H9 (cell line): ENCODE measurements at regions not wholly inside any gene's neighbourhood (a gene's known extent, or its start where the extent isn't known, plus 50 kb on each side); places are given as distances from the start of the nearest gene placed in this dataset.

Experiments used
- DNase-seq: peaks from one replicate; pipeline ENCODE4 v3.0.0-alpha.2; 2017
- H2AFZ ChIP-seq: one replicate; pipeline ENCODE4 v1.6.1; 2013; ENCODE audit warnings: mild to moderate bottlenecking, low read length, control low read depth, moderate library complexity
- H2AK5ac ChIP-seq: 2 replicates; pipeline ENCODE4 v1.6.1; 2013; ENCODE audit warnings: low read length, control low read depth, mixed read lengths; ENCODE audit not compliant: insufficient read length
- H2BK120ac ChIP-seq: one replicate; pipeline ENCODE4 v1.6.1; 2013; ENCODE audit warnings: low read depth, mild to moderate bottlenecking, low read length, control low read depth, inconsistent platforms; ENCODE audit not compliant: poor library complexity, severe bottlenecking
- H2BK12ac ChIP-seq: 2 replicates; pipeline ENCODE4 v1.6.1; 2013; ENCODE audit warnings: low read length, control low read depth, mixed read lengths, low read depth; ENCODE audit not compliant: insufficient read length
- H2BK15ac ChIP-seq: 2 replicates; pipeline ENCODE4 v1.6.1; 2013; ENCODE audit warnings: low read depth, low read length, control low read depth
- H2BK20ac ChIP-seq: one replicate; pipeline ENCODE4 v1.6.1; 2013; ENCODE audit warnings: low read depth, mild to moderate bottlenecking, low read length, control low read depth, inconsistent platforms; ENCODE audit not compliant: poor library complexity, severe bottlenecking
- H2BK5ac ChIP-seq: 2 replicates; pipeline ENCODE4 v1.6.1; 2013; ENCODE audit warnings: low read length, control low read depth, mixed read lengths; ENCODE audit not compliant: insufficient read length
- H3K14ac ChIP-seq: 2 replicates; pipeline ENCODE4 v1.6.1; 2013; ENCODE audit warnings: low read length, control low read depth; ENCODE audit not compliant: insufficient read depth
- H3K18ac ChIP-seq: 2 replicates; pipeline ENCODE4 v1.6.1; 2013; ENCODE audit warnings: low read depth, mild to moderate bottlenecking, mixed read lengths, low read length, control low read depth; ENCODE audit not compliant: insufficient read length
- H3K23ac ChIP-seq: 2 replicates; pipeline ENCODE4 v1.6.1; 2013; ENCODE audit warnings: low read length, control low read depth, mixed read lengths, low read depth; ENCODE audit not compliant: insufficient read length
- H3K23me2 ChIP-seq: 2 replicates; pipeline ENCODE4 v1.6.1; 2013; ENCODE audit warnings: low read depth, mild to moderate bottlenecking, mixed read lengths, low read length, control low read depth; ENCODE audit not compliant: insufficient read length, poor library complexity, severe bottlenecking
- H3K27ac ChIP-seq: 2 replicates; pipeline ENCODE4 v1.5.1; 2013; ENCODE audit warnings: low read length, control low read depth, mixed read lengths, low read depth; ENCODE audit not compliant: insufficient read length
- H3K27me3 ChIP-seq: 2 replicates; pipeline ENCODE4 v1.6.1; 2013; ENCODE audit warnings: low read length, control low read depth, inconsistent platforms; ENCODE audit not compliant: insufficient read depth
- H3K4ac ChIP-seq: 2 replicates; pipeline ENCODE4 v1.6.1; 2013; ENCODE audit warnings: low read depth, mild to moderate bottlenecking, control low read depth, inconsistent platforms, low read length, moderate library complexity
- H3K4me1 ChIP-seq: 2 replicates; pipeline ENCODE4 v1.6.1; 2013; ENCODE audit warnings: low read length, control low read depth, inconsistent platforms; ENCODE audit not compliant: insufficient read depth
- H3K4me2 ChIP-seq: 2 replicates; pipeline ENCODE4 v1.6.1; 2013; ENCODE audit warnings: low read length, control low read depth, mixed read lengths; ENCODE audit not compliant: insufficient read length, insufficient read depth
- H3K56ac ChIP-seq: 2 replicates; pipeline ENCODE4 v1.6.1; 2013; ENCODE audit warnings: low read depth, mild to moderate bottlenecking, mixed read lengths, low read length, control low read depth; ENCODE audit not compliant: insufficient read length
- H3K79me1 ChIP-seq: 2 replicates; pipeline ENCODE4 v1.6.1; 2013; ENCODE audit warnings: low read depth, mild to moderate bottlenecking, moderate library complexity, low read length, control low read depth, inconsistent platforms; ENCODE audit not compliant: insufficient read depth, poor library complexity, severe bottlenecking
- H3K79me2 ChIP-seq: 2 replicates; pipeline ENCODE4 v1.6.1; 2013; ENCODE audit warnings: low read length, control low read depth, inconsistent platforms; ENCODE audit not compliant: insufficient read depth
- H3K9ac ChIP-seq: 2 replicates; pipeline ENCODE4 v1.6.1; 2013; ENCODE audit warnings: low read length, control low read depth, mixed read lengths; ENCODE audit not compliant: insufficient read length; ENCODE audit errors: extremely low read depth
- H3K9me3 ChIP-seq: one replicate; pipeline ENCODE4 v1.6.1; 2013; ENCODE audit warnings: low read depth, low read length, inconsistent platforms; ENCODE audit not compliant: control insufficient read depth
- H3T11ph ChIP-seq: one replicate; pipeline ENCODE4 v1.6.1; 2013; ENCODE audit warnings: mild to moderate bottlenecking, low read length, control low read depth, inconsistent platforms
- H4K20me1 ChIP-seq: one replicate; pipeline ENCODE4 v1.6.1; 2013; ENCODE audit not compliant: control insufficient read depth, insufficient read length, insufficient read depth
- H4K5ac ChIP-seq: 2 replicates; pipeline ENCODE4 v1.6.1; 2013; ENCODE audit warnings: low read depth, mild to moderate bottlenecking, mixed read lengths, low read length, control low read depth; ENCODE audit not compliant: insufficient read length
- H4K8ac ChIP-seq: replicated peaks from 2 replicates; pipeline ENCODE4 v1.6.1; 2013; ENCODE audit warnings: low read length, control low read depth, mixed read lengths, low read depth; ENCODE audit not compliant: insufficient read length
- H4K91ac ChIP-seq: 2 replicates; pipeline ENCODE4 v1.6.1; 2013; ENCODE audit warnings: low read depth, mild to moderate bottlenecking, moderate library complexity, mixed read lengths, low read length, control low read depth; ENCODE audit not compliant: insufficient read length
- H3K27ac Mint-ChIP-seq, 3 experiments: 2 replicates in 2 of 3; 3 replicates in 1 of 3; pipeline ENCODE4 v1.8.0; 2020 to 2021; ENCODE audit warnings: mixed read lengths in 3 of 3, mild to moderate bottlenecking in 1 of 3, moderate library complexity in 1 of 3
- H3K27me3 Mint-ChIP-seq: 2 replicates; pipeline ENCODE4 v1.8.0; 2021; ENCODE audit warnings: low read depth, mild to moderate bottlenecking, moderate library complexity, mixed read lengths
- H3K36me3 Mint-ChIP-seq, 3 experiments: 2 replicates in 2 of 3; 3 replicates in 1 of 3; pipeline ENCODE4 v1.8.0; 2020 to 2021; ENCODE audit warnings: low read depth in 3 of 3, mixed read lengths in 3 of 3; ENCODE audit not compliant: insufficient read depth in 1 of 3
- H3K4me1 Mint-ChIP-seq, 2 experiments: 2 replicates each; pipeline ENCODE4 v1.8.0; 2020; ENCODE audit warnings: mixed read lengths in 2 of 2
- H3K4me3 Mint-ChIP-seq, 2 experiments: 2 replicates in 1 of 2; 3 replicates in 1 of 2; pipeline ENCODE4 v1.8.0; 2020 to 2021; ENCODE audit warnings: mild to moderate bottlenecking in 2 of 2, mixed read lengths in 2 of 2, moderate library complexity in 1 of 2
- H3K9me3 Mint-ChIP-seq, 2 experiments: 2 replicates in 1 of 2; 3 replicates in 1 of 2; pipeline ENCODE4 v1.8.0; 2020; ENCODE audit warnings: mild to moderate bottlenecking in 2 of 2, mixed read lengths in 2 of 2, moderate library complexity in 1 of 2
- CTCF ChIP-seq: fragments of 200-600 bp; sonication (generic); conservative IDR thresholded peaks from 3 replicates; pipeline ENCODE4 v1.8.0; 2021; ENCODE audit warnings: antibody characterized with exemption, mild to moderate bottlenecking
- WGBS: extraction: QIAGEN DNeasy Blood & Tissue Kit; methylation state at CpG from one replicate; pipeline ENCODE4 v1.1.7; 2013; ENCODE audit warnings: missing lambda C conversion rate, low lambda C conversion rate, mixed read lengths; ENCODE audit not compliant: insufficient read length; ENCODE audit errors: extremely low coverage; 5-methylcytosine and 5-hydroxymethylcytosine counted together

DNA sequence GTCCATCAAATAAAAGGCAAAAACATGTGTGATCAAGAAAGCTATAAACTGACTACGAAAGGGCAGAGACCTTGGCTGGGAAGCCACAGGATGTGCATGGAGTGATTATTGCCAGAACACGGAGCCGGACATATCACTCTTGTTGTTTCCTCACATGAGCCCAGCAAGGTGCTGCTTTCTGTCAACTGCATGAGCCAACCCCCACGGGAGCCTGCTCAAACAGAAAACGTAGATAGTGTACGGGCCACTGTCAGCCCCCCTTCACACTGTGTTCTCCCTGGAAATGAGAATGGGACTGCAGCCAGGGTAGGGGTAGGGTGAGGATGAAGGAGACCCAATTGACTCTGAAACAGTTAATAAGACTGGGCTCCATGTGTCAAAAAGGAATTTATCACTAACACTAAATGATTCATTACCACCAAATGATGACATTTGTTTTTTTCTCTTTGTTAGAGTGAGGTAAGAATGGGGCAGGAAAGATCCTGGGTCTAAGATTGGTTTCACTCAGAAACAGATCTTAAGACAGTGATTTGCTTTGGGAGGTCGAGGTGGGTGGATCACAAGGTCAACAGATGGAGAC is 235.8 kb downstream of the MREG start:
- Histone ChIP-seq H4K5ac (no peak overlapping the region), H3K4ac (no peak overlapping the region), H2BK120ac (no peak overlapping the region), H3K79me1 (no peaks in the 10 kb centered on the region), H2BK15ac (no peak overlapping the region), H3K56ac (no peak overlapping the region), H3K23ac (no peak overlapping the region), H4K8ac (no peak overlapping the region), H3T11ph (no peak overlapping the region), H2AK5ac (no peak overlapping the region), H2BK12ac (no peak overlapping the region), H3K27ac (no peak overlapping the region), H3K23me2 (no peaks in the 10 kb centered on the region), H3K9me3 (no peaks in the 10 kb centered on the region), H3K4me2 (no peak overlapping the region), H4K20me1 (no peaks in the 10 kb centered on the region), H2BK5ac (no peak overlapping the region), H3K79me2 (no peaks in the 10 kb centered on the region), H3K14ac (no peak overlapping the region), H3K27me3 (no peaks in the 10 kb centered on the region), H2AFZ (no peak overlapping the region), H3K9ac (no peak overlapping the region), H4K91ac (no peak overlapping the region), H3K4me1 (no peaks in the 10 kb centered on the region), H2BK20ac (no peak overlapping the region), H3K18ac (no peak overlapping the region)
- Mint-ChIP-seq H3K4me1 (peaks cover 12 to 18% of the 10 kb centered on the region in 2 experiments), H3K36me3 (no peaks in the 10 kb centered on the region), H3K27me3 (0 out of 2 replicates have a peak, but pooled peaks cover 1% of the 10 kb centered on the region), H3K9me3 (no peaks in the 10 kb centered on the region), H3K4me3 (no peak overlapping the region), H3K27ac (no peak overlapping the region)
- no CpG with 5 or more reads among the region's 7 CpGs for WGBS
- no peak for TF ChIP-seq CTCF
- no peak for DNase-seq
